CD4-positive, alpha-beta memory T cell (primary cell): ENCODE measurements at regions not wholly inside any gene's neighbourhood (a gene's known extent, or its start where the extent isn't known, plus 50 kb on each side); places are given as distances from the start of the nearest gene placed in this dataset.

Source experiments
- CTCF ChIA-PET: fragments of 350-600 bp; sonication (Branson Sonifier 250); formaldehyde crosslinking; loops from one replicate; lab custom pipeline; 2021; ENCODE audit warnings: inconsistent platforms; ENCODE audit not compliant: partially characterized antibody; lab: Charles Lee
- POLR2A ChIA-PET: fragments of 350-600 bp; sonication (Branson Sonifier 250); formaldehyde crosslinking; loops from one replicate; lab custom pipeline; 2021; ENCODE audit not compliant: partially characterized antibody; lab: Charles Lee
- DNase-seq, 5 donors: peaks; one replicate each; pipeline versions ENCODE4 v3.0.0 to v3.0.0-alpha.2; 2020 to 2022; ENCODE audit warnings: mixed read lengths in 1 of 5
- H3K27ac ChIP-seq: one replicate; pipeline ENCODE4 v1.7.0; 2013; ENCODE audit warnings: low read depth, low read length
- H3K27me3 ChIP-seq: 2 replicates; pipeline ENCODE4 v1.7.0; 2013; ENCODE audit warnings: mild to moderate bottlenecking, low read length, moderate library complexity; ENCODE audit not compliant: insufficient read depth
- H3K36me3 ChIP-seq: 2 replicates; pipeline ENCODE4 v1.7.0; 2013; ENCODE audit warnings: mild to moderate bottlenecking, low read length, moderate library complexity; ENCODE audit not compliant: insufficient read depth
- H3K4me1 ChIP-seq: 2 replicates; pipeline ENCODE4 v1.7.0; 2013; ENCODE audit warnings: mild to moderate bottlenecking, low read length, moderate library complexity; ENCODE audit not compliant: insufficient read depth
- H3K4me3 ChIP-seq, 2 donors: one replicate each; pipeline ENCODE4 v1.7.0; 2013; ENCODE audit warnings: low read length in 2 of 2, mild to moderate bottlenecking in 1 of 2
- H3K9me3 ChIP-seq, 2 donors: one replicate each; pipeline ENCODE4 v1.7.0; 2013; ENCODE audit warnings: low read length in 2 of 2, control low read depth in 1 of 2; ENCODE audit not compliant: control insufficient read depth in 1 of 2
- H3K27ac Mint-ChIP-seq, 7 donors: one replicate each; pipeline ENCODE4 v1.8.0; 2020 to 2021; ENCODE audit warnings: mixed read lengths in 7 of 7, mild to moderate bottlenecking in 6 of 7, inconsistent platforms in 3 of 7, moderate library complexity in 3 of 7
- H3K27me3 Mint-ChIP-seq, 2 donors: one replicate each; pipeline ENCODE4 v1.8.0; 2020 to 2021; ENCODE audit warnings: mixed read lengths in 2 of 2
- H3K36me3 Mint-ChIP-seq, 2 donors: one replicate each; pipeline ENCODE4 v1.8.0; 2020 to 2021; ENCODE audit warnings: mixed read lengths in 2 of 2, inconsistent platforms in 1 of 2, mild to moderate bottlenecking in 1 of 2
- H3K4me1 Mint-ChIP-seq, 4 donors: one replicate each; pipeline ENCODE4 v1.8.0; 2020 to 2021; ENCODE audit warnings: mixed read lengths in 4 of 4, mild to moderate bottlenecking in 1 of 4
- H3K4me3 Mint-ChIP-seq, 8 donors: one replicate each; pipeline ENCODE4 v1.8.0; 2020 to 2021; ENCODE audit warnings: mixed read lengths in 8 of 8, mild to moderate bottlenecking in 7 of 8, moderate library complexity in 6 of 8, inconsistent platforms in 3 of 8
- H3K9me3 Mint-ChIP-seq, 8 donors: one replicate each; pipeline ENCODE4 v1.8.0; 2020 to 2021; ENCODE audit warnings: mixed read lengths in 8 of 8, mild to moderate bottlenecking in 5 of 8, inconsistent platforms in 3 of 8, moderate library complexity in 1 of 8
- intact Hi-C: fragments of 100-400 bp; cut with micrococcal nuclease; formaldehyde crosslinking; loops from one replicate; pipeline ENCODE4 v1.15.1; 2023

DNA sequence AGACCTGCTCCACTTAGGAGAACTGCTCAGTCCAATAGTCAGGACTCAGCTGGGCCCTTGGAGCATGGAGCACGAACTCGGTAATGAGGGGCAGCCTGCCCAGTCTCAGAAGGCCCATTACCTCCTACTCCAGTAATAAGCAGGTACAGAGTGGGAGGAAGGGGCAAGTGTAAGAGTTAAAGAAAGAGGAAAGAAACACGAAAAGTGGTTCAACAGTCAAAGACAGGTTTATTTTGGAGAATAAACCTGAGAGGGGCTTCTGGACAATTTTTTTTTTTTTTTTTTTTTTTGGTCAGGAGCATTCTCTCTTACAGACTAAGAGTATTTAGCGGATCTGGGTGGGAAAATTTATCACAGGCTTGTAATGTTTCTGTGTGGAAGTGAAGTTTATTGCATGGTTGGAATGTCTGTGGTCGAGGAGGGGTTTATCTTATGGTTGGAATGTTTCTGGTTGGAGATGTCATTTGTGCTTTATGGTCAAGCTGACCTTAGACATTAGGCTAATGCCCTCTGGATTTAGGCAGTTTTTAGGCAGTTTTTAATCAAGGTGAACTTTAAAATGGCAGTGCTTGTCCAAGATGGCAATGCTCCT lies 340.1 kb downstream of the BCKDHB start:
- H3K27me3 ChIP-seq = no peaks in the 10 kb centered on the region
- H3K9me3 ChIP-seq = no peaks in the 10 kb centered on the region
- H3K4me1 Mint-ChIP-seq = no peaks in the 10 kb centered on the region
- ChIA-PET POLR2A (no interaction called here), CTCF (interaction anchor here (0.7 kb wide), 1 partner anchor 953 kb away, joined by 4 read pairs; no protein-coding TSS in a partner anchor)
- intact Hi-C loops = no loop called here
- H3K27me3 Mint-ChIP-seq = no peaks in the 10 kb centered on the region
- DNase-seq = no peak
- no peak overlapping the region for H3K27ac Mint-ChIP-seq
- H3K9me3 Mint-ChIP-seq = no peaks in the 10 kb centered on the region
- no peaks in the 10 kb centered on the region for H3K36me3 ChIP-seq
- no peaks in the 10 kb centered on the region for H3K4me1 ChIP-seq
- H3K4me3 ChIP-seq = no peak overlapping the region
- no peak overlapping the region for H3K4me3 Mint-ChIP-seq
- no peaks in the 10 kb centered on the region for H3K36me3 Mint-ChIP-seq
- H3K27ac ChIP-seq = no peak overlapping the region

DNA sequence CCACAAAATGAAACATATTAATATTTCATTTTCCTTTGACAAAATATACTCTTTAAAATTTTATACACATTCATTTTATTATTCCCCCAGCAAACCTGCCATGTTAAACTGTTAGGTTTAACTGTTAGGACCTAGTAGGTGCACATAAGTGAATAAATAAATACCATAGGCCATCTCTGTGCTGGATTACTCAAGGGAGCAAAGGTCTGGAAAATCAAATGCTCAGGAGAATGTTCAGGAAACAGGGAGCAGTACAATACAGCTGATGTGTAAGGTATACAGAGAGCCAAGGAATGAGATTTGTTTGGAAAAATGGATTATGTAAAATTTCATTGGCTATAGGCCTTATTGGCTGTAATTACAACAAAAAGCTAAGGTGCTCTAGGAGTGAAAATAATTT lies 339.3 kb downstream of the BCKDHB start:
- H3K4me3 ChIP-seq = no peak overlapping the region
- Mint-ChIP-seq H3K4me1 (no peaks in the 10 kb centered on the region), H3K4me3 (no peak overlapping the region), H3K27me3 (no peaks in the 10 kb centered on the region), H3K9me3 (no peaks in the 10 kb centered on the region), H3K36me3 (no peaks in the 10 kb centered on the region), H3K27ac (no peak overlapping the region)
- no peaks in the 10 kb centered on the region for H3K4me1 ChIP-seq
- no peak for DNase-seq
- CTCF ChIA-PET = no interaction called here
- POLR2A ChIA-PET = no interaction called here
- intact Hi-C loops = no loop called here
- no peaks in the 10 kb centered on the region for H3K27me3 ChIP-seq
- H3K9me3 ChIP-seq = no peaks in the 10 kb centered on the region
- H3K36me3 ChIP-seq = no peaks in the 10 kb centered on the region
- no peak overlapping the region for H3K27ac ChIP-seq

DNA sequence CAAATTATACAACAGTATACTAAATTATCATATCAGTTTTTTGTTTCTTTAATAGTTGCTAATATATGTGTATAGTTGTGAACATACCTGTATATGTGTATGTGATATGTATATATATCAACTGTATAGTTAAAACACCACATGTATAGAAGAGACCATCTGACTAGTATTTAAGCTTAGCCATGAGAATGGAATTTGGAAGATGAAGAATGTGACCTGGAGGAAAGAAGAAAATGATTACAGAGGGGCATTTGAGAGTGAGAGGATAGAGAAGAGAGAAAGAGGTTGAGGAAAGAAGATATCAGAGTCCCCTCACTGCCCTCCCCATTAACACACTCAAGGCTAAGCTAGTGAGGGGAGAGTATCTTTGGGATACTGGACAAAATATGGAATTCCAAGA lies 335.9 kb downstream of the BCKDHB start:
- Mint-ChIP-seq H3K9me3 (peaks cover 0 to 2% (median 0%) of the 10 kb centered on the region in 8 donors), H3K27ac (no peak overlapping the region), H3K4me1 (no peaks in the 10 kb centered on the region), H3K27me3 (no peaks in the 10 kb centered on the region), H3K4me3 (no peak overlapping the region), H3K36me3 (no peaks in the 10 kb centered on the region)
- H3K4me1 ChIP-seq = no peaks in the 10 kb centered on the region
- intact Hi-C loops = no loop called here
- ChIA-PET CTCF (no interaction called here), POLR2A (no interaction called here)
- no peak overlapping the region for H3K4me3 ChIP-seq
- no peak overlapping the region for H3K27ac ChIP-seq
- no peaks in the 10 kb centered on the region for H3K27me3 ChIP-seq
- DNase-seq = no peak
- H3K36me3 ChIP-seq = no peaks in the 10 kb centered on the region
- no peaks in the 10 kb centered on the region for H3K9me3 ChIP-seq

DNA sequence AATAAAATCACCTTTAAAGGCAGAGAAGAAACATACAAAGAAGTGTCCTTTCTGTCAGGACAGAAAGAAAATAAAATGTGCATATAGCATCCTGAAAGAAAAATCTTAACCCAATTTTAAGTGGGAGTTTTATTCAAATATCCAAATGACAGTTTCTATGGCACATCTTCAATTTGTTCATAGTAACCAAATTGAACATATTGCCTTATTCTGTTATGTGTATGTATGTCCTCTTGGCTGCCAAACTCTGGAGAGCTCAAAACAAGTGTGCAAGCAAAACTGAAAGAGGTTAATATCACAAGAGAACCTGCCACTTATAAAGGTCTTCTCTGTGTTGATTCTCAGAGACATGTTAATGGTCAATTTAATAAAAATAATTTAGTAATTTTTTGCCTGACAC lies 334.7 kb downstream of the BCKDHB start:
- Mint-ChIP-seq H3K27ac (no peak overlapping the region), H3K36me3 (no peaks in the 10 kb centered on the region), H3K4me1 (no peaks in the 10 kb centered on the region), H3K9me3 (peaks cover 0 to 7% (median 0%) of the 10 kb centered on the region in 8 donors), H3K27me3 (no peaks in the 10 kb centered on the region), H3K4me3 (no peak overlapping the region)
- Histone ChIP-seq H3K27ac (no peak overlapping the region), H3K36me3 (no peaks in the 10 kb centered on the region), H3K27me3 (no peaks in the 10 kb centered on the region), H3K4me3 (no peak overlapping the region), H3K9me3 (no peaks in the 10 kb centered on the region), H3K4me1 (no peaks in the 10 kb centered on the region)
- DNase-seq = no peak
- ChIA-PET CTCF (no interaction called here), POLR2A (no interaction called here)
- intact Hi-C loops = no loop called here

DNA sequence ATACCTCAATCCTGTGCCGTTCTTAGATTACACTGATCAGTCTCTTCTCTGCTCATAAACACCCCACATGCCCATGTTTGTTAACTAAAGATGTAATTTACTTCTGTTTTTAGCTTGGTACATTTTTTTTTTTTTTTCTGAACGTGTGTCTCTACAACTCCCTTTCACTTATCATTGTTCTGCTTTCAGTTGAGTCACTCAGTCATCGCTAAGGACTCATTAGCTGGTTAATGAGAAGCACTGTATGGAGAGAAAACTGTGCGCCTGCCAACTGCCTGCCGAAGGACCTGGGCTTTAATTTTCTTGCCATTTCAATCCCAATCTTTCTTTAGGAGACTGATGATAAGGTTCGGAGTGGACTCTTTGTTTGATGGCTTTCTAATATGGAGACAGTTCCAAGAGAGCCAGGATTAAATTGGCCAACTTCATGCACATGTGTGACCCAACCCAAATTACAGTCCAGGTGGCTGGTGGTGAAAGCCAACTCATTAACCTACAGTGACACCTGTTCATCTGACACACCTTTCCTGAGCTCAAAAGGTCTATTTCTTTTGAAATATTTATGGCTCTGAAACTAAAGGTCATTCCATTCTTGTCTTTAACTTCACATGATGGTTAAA lies 334.1 kb downstream of the BCKDHB start:
- no peaks in the 10 kb centered on the region for H3K4me1 ChIP-seq
- H3K9me3 Mint-ChIP-seq = peaks cover 0 to 7% (median 0%) of the 10 kb centered on the region in 8 donors
- no peak for DNase-seq
- H3K4me3 Mint-ChIP-seq = no peak overlapping the region
- ChIA-PET POLR2A (no interaction called here), CTCF (no interaction called here)
- no peak overlapping the region for H3K27ac ChIP-seq
- H3K9me3 ChIP-seq = no peaks in the 10 kb centered on the region
- no peaks in the 10 kb centered on the region for H3K27me3 ChIP-seq
- no peaks in the 10 kb centered on the region for H3K36me3 Mint-ChIP-seq
- no peaks in the 10 kb centered on the region for H3K27me3 Mint-ChIP-seq
- intact Hi-C loops = no loop called here
- no peak overlapping the region for H3K27ac Mint-ChIP-seq
- H3K4me1 Mint-ChIP-seq = no peaks in the 10 kb centered on the region
- no peaks in the 10 kb centered on the region for H3K36me3 ChIP-seq
- no peak overlapping the region for H3K4me3 ChIP-seq

DNA sequence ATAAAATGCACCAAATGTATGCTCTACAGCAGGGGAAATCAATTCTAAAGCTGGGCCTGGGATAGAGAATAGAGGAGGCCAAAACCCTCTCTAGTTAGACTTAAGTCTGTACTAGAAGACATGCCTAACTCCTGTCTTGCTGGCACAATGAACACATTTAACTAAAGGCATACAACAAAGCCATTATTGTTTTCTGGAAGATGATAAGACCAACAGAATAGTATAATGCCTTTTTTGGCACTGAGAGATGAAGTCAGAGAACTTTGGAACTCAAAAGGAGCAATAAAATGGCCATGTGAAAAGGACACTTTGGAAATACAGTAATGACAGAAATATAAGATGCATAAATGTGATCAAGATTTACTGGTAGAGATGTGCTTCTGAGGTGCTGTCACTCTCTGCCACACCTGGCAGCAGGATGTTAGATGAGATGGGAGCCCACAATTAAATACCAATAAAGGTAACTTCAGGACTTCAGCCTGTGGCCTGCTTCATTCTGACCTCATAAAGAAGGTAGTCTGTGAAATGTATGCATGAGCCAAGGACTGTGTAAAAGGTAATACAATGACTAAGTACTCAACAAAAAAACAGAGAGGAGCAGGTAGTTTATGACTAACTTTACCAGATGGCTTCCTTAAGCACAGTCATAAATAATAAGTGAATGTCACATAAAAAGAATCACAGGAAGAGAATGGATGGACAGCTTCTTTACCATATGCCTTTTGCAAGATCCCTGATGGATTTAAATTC lies 333.4 kb downstream of the BCKDHB start:
- Histone ChIP-seq H3K4me3 (no peak overlapping the region), H3K9me3 (no peaks in the 10 kb centered on the region), H3K4me1 (no peaks in the 10 kb centered on the region), H3K27ac (no peak overlapping the region), H3K36me3 (no peaks in the 10 kb centered on the region), H3K27me3 (no peaks in the 10 kb centered on the region)
- Mint-ChIP-seq H3K4me3 (no peak overlapping the region), H3K36me3 (no peaks in the 10 kb centered on the region), H3K9me3 (peaks cover 0 to 7% (median 0%) of the 10 kb centered on the region in 8 donors), H3K27ac (no peak overlapping the region), H3K4me1 (no peaks in the 10 kb centered on the region), H3K27me3 (no peaks in the 10 kb centered on the region)
- no peak for DNase-seq
- intact Hi-C loops = no loop called here
- ChIA-PET POLR2A (no interaction called here), CTCF (no interaction called here)

DNA sequence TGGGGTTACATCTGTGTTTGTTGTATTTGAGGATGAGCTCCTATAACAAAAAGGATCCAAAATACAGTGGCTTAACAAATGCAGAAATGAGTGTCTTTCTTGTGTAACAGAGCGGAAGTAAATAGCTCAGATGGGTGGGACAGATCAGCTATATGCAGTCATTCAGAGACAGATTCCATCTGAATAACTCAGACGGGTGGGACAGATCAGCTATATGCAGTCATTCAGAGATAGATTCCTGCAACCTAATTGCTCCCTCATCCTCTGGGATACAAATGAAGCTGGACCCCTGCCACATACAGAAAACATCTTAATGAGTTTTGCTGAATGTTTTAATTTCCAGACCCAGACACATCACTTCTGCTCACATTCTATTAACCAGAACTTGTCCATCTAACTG lies 332.3 kb downstream of the BCKDHB start:
- Mint-ChIP-seq H3K36me3 (no peaks in the 10 kb centered on the region), H3K4me1 (no peaks in the 10 kb centered on the region), H3K27ac (no peak overlapping the region), H3K4me3 (no peak overlapping the region), H3K27me3 (no peaks in the 10 kb centered on the region), H3K9me3 (peaks cover 0 to 7% (median under 1%) of the 10 kb centered on the region in 8 donors)
- Histone ChIP-seq H3K4me3 (no peak overlapping the region), H3K36me3 (no peaks in the 10 kb centered on the region), H3K9me3 (no peaks in the 10 kb centered on the region), H3K4me1 (no peaks in the 10 kb centered on the region), H3K27me3 (no peaks in the 10 kb centered on the region), H3K27ac (no peak overlapping the region)
- POLR2A ChIA-PET = no interaction called here
- CTCF ChIA-PET = no interaction called here
- intact Hi-C loops = no loop called here
- no peak for DNase-seq
